ENCODE measurements at regions not wholly inside any gene's neighbourhood (a gene's known extent, or its start where the extent isn't known, plus 50 kb on each side); places are given as distances from the start of the nearest gene placed in this dataset.

GRCh38 chr4:84070289-84070688 lies 428.8 kb downstream of the NKX6-1 start:
- no peak for DNase-seq (ENCODE audit: unreplicated experiment)
- no peak overlapping the region for H3K4me3 Mint-ChIP-seq (ENCODE audit: unreplicated experiment)
- H3K27ac Mint-ChIP-seq (ENCODE audit: low read depth, unreplicated experiment), result no peak overlapping the region
- CTCF ChIA-PET, result no interaction called here
- no peaks in the 10 kb centered on the region for H3K9me3 Mint-ChIP-seq (ENCODE audit: unreplicated experiment)
- POLR2A ChIA-PET, result no interaction called here
- no peaks in the 10 kb centered on the region for H3K36me3 Mint-ChIP-seq (ENCODE audit: insufficient read depth, unreplicated experiment)
- no TSS peak for BruUV-seq (replicated peaks)
- intact Hi-C loops (cut with micrococcal nuclease), result no loop called here
- TF ChIP-seq, protein P1, sequence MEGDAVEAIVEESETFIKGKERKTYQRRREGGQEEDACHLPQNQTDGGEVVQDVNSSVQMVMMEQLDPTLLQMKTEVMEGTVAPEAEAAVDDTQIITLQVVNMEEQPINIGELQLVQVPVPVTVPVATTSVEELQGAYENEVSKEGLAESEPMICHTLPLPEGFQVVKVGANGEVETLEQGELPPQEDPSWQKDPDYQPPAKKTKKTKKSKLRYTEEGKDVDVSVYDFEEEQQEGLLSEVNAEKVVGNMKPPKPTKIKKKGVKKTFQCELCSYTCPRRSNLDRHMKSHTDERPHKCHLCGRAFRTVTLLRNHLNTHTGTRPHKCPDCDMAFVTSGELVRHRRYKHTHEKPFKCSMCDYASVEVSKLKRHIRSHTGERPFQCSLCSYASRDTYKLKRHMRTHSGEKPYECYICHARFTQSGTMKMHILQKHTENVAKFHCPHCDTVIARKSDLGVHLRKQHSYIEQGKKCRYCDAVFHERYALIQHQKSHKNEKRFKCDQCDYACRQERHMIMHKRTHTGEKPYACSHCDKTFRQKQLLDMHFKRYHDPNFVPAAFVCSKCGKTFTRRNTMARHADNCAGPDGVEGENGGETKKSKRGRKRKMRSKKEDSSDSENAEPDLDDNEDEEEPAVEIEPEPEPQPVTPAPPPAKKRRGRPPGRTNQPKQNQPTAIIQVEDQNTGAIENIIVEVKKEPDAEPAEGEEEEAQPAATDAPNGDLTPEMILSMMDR (IDR thresholded peaks at IDR 0.05; ENCODE audit: unreplicated experiment), result no peak
- H3K4me1 Mint-ChIP-seq (ENCODE audit: insufficient read depth, unreplicated experiment), result no peaks in the 10 kb centered on the region
- peaks cover 52% of the 10 kb centered on the region for H3K27me3 Mint-ChIP-seq (ENCODE audit: insufficient read depth, unreplicated experiment)

- H3K36me3 Mint-ChIP-seq (ENCODE audit: insufficient read depth, unreplicated experiment), result no peaks in the 10 kb centered on the region
- H3K27me3 Mint-ChIP-seq (ENCODE audit: insufficient read depth, unreplicated experiment), result peaks cover 21% of the 10 kb centered on the region
Observed at GRCh38 chr4:84063619-84064018, 435.5 kb downstream of the NKX6-1 start.

GRCh38 chr4:84058201-84058600 lies 440.9 kb downstream of the NKX6-1 start:
- POLR2A ChIA-PET, result no interaction called here
- H3K9me3 Mint-ChIP-seq (ENCODE audit: unreplicated experiment), result no peaks in the 10 kb centered on the region

More at GRCh38 chr4:84063619-84064018, 435.5 kb downstream of the NKX6-1 start:
- Mint-ChIP-seq H3K4me1 (ENCODE audit: insufficient read depth, unreplicated experiment) (no peaks in the 10 kb centered on the region), H3K4me3 (ENCODE audit: unreplicated experiment) (no peak overlapping the region), H3K9me3 (ENCODE audit: unreplicated experiment) (no peaks in the 10 kb centered on the region), H3K27ac (ENCODE audit: low read depth, unreplicated experiment) (no peak overlapping the region)
- CTCF ChIA-PET, result interaction anchor here (1.5 kb wide), 1 partner anchor 388 kb away, joined by 4 read pairs; no protein-coding TSS in a partner anchor
- TF ChIP-seq, protein P1 (IDR thresholded peaks at IDR 0.05; ENCODE audit: unreplicated experiment), result no peak
- intact Hi-C loops (cut with micrococcal nuclease), result no loop called here
- DNase-seq (ENCODE audit: unreplicated experiment), result no peak
- POLR2A ChIA-PET, result no interaction called here
- BruUV-seq (replicated peaks), result no TSS peak

DNA sequence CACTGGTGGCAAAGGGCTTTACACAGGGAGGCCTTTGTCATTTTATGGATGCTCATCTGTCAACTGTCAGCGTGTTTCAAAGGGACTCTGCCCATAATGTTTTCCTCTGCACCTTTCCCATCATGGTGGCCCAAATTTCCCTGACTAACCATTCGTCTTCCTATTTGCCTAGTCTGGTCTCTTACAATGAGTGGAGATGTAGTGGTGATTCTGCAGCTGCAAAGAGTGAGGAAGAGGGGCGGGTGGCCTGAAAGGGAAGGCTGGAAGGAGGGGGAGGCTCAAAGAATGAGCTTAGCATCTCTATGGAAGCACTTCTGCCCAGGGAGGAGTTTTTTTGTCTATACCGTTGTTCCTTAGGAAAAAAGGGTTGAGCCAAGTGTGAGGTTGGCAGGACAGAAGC lies 447.5 kb downstream of the NKX6-1 start:
- intact Hi-C loops (cut with micrococcal nuclease), result no loop called here
- no peaks in the 10 kb centered on the region for H3K36me3 Mint-ChIP-seq (ENCODE audit: insufficient read depth, unreplicated experiment)
- TF ChIP-seq, protein P1 (IDR thresholded peaks at IDR 0.05; ENCODE audit: unreplicated experiment), result no peak
- no peaks in the 10 kb centered on the region for H3K4me1 Mint-ChIP-seq (ENCODE audit: insufficient read depth, unreplicated experiment)
- no peak overlapping the region for H3K4me3 Mint-ChIP-seq (ENCODE audit: unreplicated experiment)
- H3K27me3 Mint-ChIP-seq (ENCODE audit: insufficient read depth, unreplicated experiment), result no peaks in the 10 kb centered on the region
- CTCF ChIA-PET, result no interaction called here
- DNase-seq (ENCODE audit: unreplicated experiment), result no peak
- H3K9me3 Mint-ChIP-seq (ENCODE audit: unreplicated experiment), result no peaks in the 10 kb centered on the region
- no TSS peak for BruUV-seq (replicated peaks)
- POLR2A ChIA-PET, result no interaction called here
- H3K27ac Mint-ChIP-seq (ENCODE audit: low read depth, unreplicated experiment), result no peak overlapping the region

More at GRCh38 chr4:84058201-84058600, 440.9 kb downstream of the NKX6-1 start:
- CTCF ChIA-PET, result no interaction called here
- intact Hi-C loops (cut with micrococcal nuclease), result no loop called here
- TF ChIP-seq, protein P1 (IDR thresholded peaks at IDR 0.05; ENCODE audit: unreplicated experiment), result no peak
- no TSS peak for BruUV-seq (replicated peaks)
- Mint-ChIP-seq H3K4me3 (ENCODE audit: unreplicated experiment) (no peak overlapping the region), H3K27me3 (ENCODE audit: insufficient read depth, unreplicated experiment) (no peaks in the 10 kb centered on the region), H3K4me1 (ENCODE audit: insufficient read depth, unreplicated experiment) (no peaks in the 10 kb centered on the region), H3K36me3 (ENCODE audit: insufficient read depth, unreplicated experiment) (no peaks in the 10 kb centered on the region), H3K27ac (ENCODE audit: low read depth, unreplicated experiment) (no peak overlapping the region)
- DNase-seq (ENCODE audit: unreplicated experiment), result no peak

Measured in MCF 10A (cell line).